Colonic mucosa (tissue), 4 donors: ENCODE measurements at regions not wholly inside any gene's neighbourhood (a gene's known extent, or its start where the extent isn't known, plus 50 kb on each side); places are given as distances from the start of the nearest gene placed in this dataset.

Experiments used
- DNase-seq: peaks from one replicate; pipeline ENCODE4 v3.0.0-alpha.2; 2020
- H3K27ac ChIP-seq: fragments of 200-600 bp; one replicate; pipeline ENCODE4 v1.8.0; 2021
- H3K27me3 ChIP-seq: fragments of 200-600 bp; one replicate; pipeline ENCODE4 v1.8.0; 2021
- H3K36me3 ChIP-seq: fragments of 200-600 bp; one replicate; pipeline ENCODE4 v1.8.0; 2021
- H3K4me1 ChIP-seq: fragments of 200-600 bp; one replicate; pipeline ENCODE4 v1.8.0; 2021; ENCODE audit warnings: mild to moderate bottlenecking
- H3K4me3 ChIP-seq: fragments of 200-600 bp; one replicate; pipeline ENCODE4 v1.8.0; 2021
- H3K9ac ChIP-seq, 2 donors: one replicate each; pipeline ENCODE4 v1.7.0; 2013; ENCODE audit warnings: control low read depth in 2 of 2, low read depth in 2 of 2, low read length in 2 of 2
- H3K9me3 ChIP-seq: fragments of 200-600 bp; one replicate; pipeline ENCODE4 v1.8.0; 2021
- intact Hi-C: fragments of 100-400 bp; cut with DNase I; formaldehyde crosslinking; loops from one replicate; pipeline ENCODE4 v1.14.1; 2022
- TF ChIP-seq, protein P1 (sequence below): fragments of 200-600 bp; IDR thresholded peaks from one replicate; pipeline ENCODE4 v1.8.0; 2022; ENCODE audit warnings: antibody characterized with exemption, mild to moderate bottlenecking
- donor health status: healthy.
- donor health status: DM: no; HTN: no; CAD: no.
- donor health status: DM: no; HTN: no; CAD: no.

DNA sequence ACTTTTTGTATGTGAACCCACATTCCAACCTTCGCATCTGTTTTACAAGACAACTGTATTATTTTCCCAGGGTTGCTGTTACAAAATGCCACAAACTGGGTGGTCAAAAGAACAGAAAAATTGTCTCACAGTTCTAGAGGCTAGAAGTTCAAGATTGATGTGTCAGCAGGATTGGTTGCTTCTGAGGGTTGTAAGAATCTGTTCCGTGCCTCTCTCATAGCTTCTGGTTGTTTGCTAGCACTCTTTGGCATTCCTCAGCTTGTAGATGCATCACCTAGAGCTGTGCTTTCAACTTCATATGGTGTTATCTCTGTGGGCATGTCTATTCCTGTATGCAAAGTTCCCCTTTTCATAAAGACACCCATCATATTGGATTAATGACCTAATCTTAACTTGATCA is 1067.2 kb downstream of the EPHA7 start:
- Histone ChIP-seq H3K9ac (no peak overlapping the region), H3K4me1 (no peaks in the 10 kb centered on the region), H3K36me3 (no peaks in the 10 kb centered on the region), H3K4me3 (no peak overlapping the region), H3K9me3 (no peaks in the 10 kb centered on the region), H3K27me3 (no peaks in the 10 kb centered on the region), H3K27ac (no peak overlapping the region)
- intact Hi-C loops = no loop called here
- TF ChIP-seq, protein P1, sequence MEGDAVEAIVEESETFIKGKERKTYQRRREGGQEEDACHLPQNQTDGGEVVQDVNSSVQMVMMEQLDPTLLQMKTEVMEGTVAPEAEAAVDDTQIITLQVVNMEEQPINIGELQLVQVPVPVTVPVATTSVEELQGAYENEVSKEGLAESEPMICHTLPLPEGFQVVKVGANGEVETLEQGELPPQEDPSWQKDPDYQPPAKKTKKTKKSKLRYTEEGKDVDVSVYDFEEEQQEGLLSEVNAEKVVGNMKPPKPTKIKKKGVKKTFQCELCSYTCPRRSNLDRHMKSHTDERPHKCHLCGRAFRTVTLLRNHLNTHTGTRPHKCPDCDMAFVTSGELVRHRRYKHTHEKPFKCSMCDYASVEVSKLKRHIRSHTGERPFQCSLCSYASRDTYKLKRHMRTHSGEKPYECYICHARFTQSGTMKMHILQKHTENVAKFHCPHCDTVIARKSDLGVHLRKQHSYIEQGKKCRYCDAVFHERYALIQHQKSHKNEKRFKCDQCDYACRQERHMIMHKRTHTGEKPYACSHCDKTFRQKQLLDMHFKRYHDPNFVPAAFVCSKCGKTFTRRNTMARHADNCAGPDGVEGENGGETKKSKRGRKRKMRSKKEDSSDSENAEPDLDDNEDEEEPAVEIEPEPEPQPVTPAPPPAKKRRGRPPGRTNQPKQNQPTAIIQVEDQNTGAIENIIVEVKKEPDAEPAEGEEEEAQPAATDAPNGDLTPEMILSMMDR = no peak
- no peak for DNase-seq

DNA sequence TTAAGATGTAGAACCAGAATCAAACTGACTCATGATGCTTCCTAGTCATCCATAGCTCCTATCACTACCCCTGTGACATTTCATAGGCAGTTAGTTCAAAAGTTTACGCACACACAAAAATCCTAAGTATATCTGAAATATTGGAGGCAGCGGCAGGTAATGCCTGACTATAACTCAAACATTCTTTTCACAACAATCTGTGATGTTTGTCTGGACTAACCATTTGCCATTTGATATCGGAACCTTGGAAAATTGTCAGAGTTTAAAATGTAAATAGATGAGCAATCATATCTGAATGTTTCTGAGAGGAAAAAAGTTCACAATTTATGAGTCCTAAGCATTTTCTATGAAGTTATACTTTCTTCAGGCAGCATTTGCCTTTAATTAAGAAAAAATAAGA is 1078.2 kb downstream of the EPHA7 start:
- DNase-seq = no peak

DNA sequence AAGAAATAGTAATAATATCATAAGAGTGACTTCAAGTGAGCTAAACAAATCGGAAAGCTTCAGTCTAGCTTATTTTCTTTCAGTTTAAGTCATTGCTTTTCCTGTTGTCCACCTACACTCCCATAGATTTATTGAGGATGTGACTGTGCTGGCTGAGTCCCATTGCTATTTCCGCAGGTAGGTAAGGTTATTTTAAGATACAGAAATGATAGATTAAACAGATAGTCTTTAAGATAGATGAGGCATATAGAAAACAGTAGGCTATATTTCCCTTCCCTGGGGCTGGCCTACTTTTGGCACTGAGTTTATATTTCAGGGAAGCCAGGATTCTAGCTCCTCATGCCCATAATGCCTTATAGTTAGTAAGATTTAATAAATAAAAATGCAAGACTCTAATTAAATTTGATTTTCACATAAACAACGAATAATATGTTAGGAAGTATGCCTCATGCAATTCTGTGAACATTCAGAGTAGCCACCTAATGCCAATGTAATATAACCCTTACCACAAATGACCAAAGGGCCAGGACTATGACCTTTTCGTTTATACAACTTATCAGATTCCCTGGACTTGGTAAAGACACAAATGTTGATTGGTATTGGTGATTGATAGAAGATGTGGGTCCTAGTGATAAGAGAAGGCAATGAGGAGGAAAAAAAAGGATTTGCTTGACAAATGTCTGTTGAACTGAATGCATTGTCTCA is 1079.3 kb downstream of the EPHA7 start:
- TF ChIP-seq, protein P1 = no peak
- intact Hi-C loops = no loop called here
- Histone ChIP-seq H3K4me3 (no peak overlapping the region), H3K27ac (no peak overlapping the region), H3K9ac (no peak overlapping the region), H3K9me3 (no peaks in the 10 kb centered on the region), H3K27me3 (no peaks in the 10 kb centered on the region), H3K36me3 (no peaks in the 10 kb centered on the region), H3K4me1 (no peaks in the 10 kb centered on the region)
- DNase-seq = no peak

More for the DNA sequence above, 1078.2 kb downstream of the EPHA7 start:
- Histone ChIP-seq H3K9me3 (no peaks in the 10 kb centered on the region), H3K27ac (no peak overlapping the region), H3K27me3 (no peaks in the 10 kb centered on the region), H3K36me3 (no peaks in the 10 kb centered on the region), H3K4me3 (no peak overlapping the region), H3K4me1 (no peaks in the 10 kb centered on the region), H3K9ac (no peak overlapping the region)
- intact Hi-C loops = no loop called here
- TF ChIP-seq, protein P1 = no peak

DNA sequence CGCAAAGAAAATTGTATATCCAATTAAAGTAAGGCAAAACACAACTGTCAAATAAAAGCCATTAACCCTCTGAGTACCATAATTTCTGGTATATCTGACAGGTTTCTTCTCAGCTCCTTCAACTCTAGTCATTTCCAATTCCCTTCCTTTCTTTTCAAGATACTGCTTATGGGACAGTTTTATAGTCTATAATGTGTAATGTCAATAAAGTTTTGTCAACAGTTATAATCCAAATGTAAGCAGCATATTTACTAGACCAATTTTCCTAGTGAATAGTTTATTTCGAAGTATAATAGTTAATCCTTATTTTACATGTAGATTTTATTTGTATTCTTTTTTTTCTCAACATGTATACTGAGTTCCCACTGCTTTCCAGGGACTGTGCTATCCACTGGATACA is 1081.8 kb downstream of the EPHA7 start:
- no peaks in the 10 kb centered on the region for H3K36me3 ChIP-seq
- H3K27me3 ChIP-seq = no peaks in the 10 kb centered on the region
- H3K4me3 ChIP-seq = no peak overlapping the region
- H3K27ac ChIP-seq = no peak overlapping the region
- TF ChIP-seq, protein P1 = no peak
- no peak for DNase-seq
- H3K4me1 ChIP-seq = no peaks in the 10 kb centered on the region
- no peaks in the 10 kb centered on the region for H3K9me3 ChIP-seq
- intact Hi-C loops = no loop called here
- no peak overlapping the region for H3K9ac ChIP-seq

DNA sequence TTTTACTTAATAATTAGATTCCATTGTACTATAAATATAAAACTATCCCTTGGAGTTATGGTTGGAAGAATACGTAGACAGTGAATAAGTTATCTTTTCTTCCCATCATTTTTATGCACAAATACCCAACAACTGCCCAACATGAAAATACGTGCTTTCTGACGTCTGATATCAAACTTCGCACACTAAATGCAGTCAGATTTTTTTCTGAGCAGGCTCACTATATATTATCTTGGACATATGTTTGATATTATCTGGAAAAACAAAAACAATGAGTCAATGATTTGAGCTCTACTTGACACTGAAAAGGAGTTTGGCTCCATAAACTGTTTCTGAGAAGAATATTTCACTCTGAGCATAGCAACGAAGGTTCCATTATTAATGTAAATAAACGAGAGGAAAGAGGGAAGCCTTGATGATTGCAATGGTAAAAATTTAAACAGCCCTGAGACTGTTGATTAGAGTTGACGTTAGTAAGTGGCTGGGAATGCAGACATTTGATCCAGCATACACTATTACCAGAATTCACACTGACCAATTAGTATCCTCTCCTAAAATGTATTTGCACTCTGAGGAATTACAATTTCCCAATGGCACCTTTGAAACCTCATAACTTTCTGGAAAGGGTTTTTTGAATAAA is 1090.0 kb downstream of the EPHA7 start:
- Histone ChIP-seq H3K4me1 (no peaks in the 10 kb centered on the region), H3K36me3 (no peaks in the 10 kb centered on the region), H3K9ac (no peak overlapping the region), H3K27ac (no peak overlapping the region), H3K4me3 (no peak overlapping the region), H3K27me3 (no peaks in the 10 kb centered on the region), H3K9me3 (no peaks in the 10 kb centered on the region)
- TF ChIP-seq, protein P1 = no peak
- no peak for DNase-seq
- intact Hi-C loops = no loop called here
